GM21619 (cell line): ENCODE measurements at regions not wholly inside any gene's neighbourhood (a gene's known extent, or its start where the extent isn't known, plus 50 kb on each side); places are given as distances from the start of the nearest gene placed in this dataset.

Source experiments
- ATAC-seq: cut with Tn5 transposase; IDR thresholded peaks from one replicate; pipeline ENCODE4 v1.9.1; 2021; ENCODE audit not compliant: unreplicated experiment

- ATAC-seq = no peak
Measured at GRCh38 chr20:22243067-22243466, 341.3 kb downstream of the FOXA2 start.

GRCh38 chr20:22241609-22242008 lies 342.8 kb downstream of the FOXA2 start:
- ATAC-seq = no peak

- no peak for ATAC-seq
Measured at GRCh38 chr20:22232923-22233322, 351.4 kb downstream of the FOXA2 start.

- no peak for ATAC-seq
Measured at GRCh38 chr20:22232473-22232872, 351.9 kb downstream of the FOXA2 start.

- ATAC-seq = no peak
Measured at GRCh38 chr20:22226849-22227700, 357.3 kb downstream of the FOXA2 start.

GRCh38 chr20:22223236-22223635 lies 361.1 kb downstream of the FOXA2 start:
- ATAC-seq = no peak

- ATAC-seq = no peak
Measured at GRCh38 chr20:22217712-22218352, 366.5 kb downstream of the FOXA2 start.

GRCh38 chr20:22216984-22217383 lies 367.4 kb downstream of the FOXA2 start:
- ATAC-seq = no peak

- no peak for ATAC-seq
Measured at GRCh38 chr20:22214296-22214695, 370.1 kb downstream of the FOXA2 start.

- no peak for ATAC-seq
Measured at GRCh38 chr20:22213271-22213670, 371.1 kb downstream of the FOXA2 start.

GRCh38 chr20:22207280-22207679 lies 377.1 kb downstream of the FOXA2 start:
- ATAC-seq = no peak

GRCh38 chr20:22204801-22205200 lies 379.6 kb downstream of the FOXA2 start:
- ATAC-seq = no peak

- ATAC-seq = no peak
Measured at GRCh38 chr20:22182148-22182547, 402.2 kb downstream of the FOXA2 start.

- ATAC-seq = no peak
Measured at GRCh38 chr20:22180244-22180643, 404.1 kb downstream of the FOXA2 start.

- ATAC-seq = no peak
Measured at GRCh38 chr20:22160101-22160652, 424.2 kb downstream of the FOXA2 start.

GRCh38 chr20:22159276-22159675 lies 425.1 kb downstream of the FOXA2 start:
- ATAC-seq = no peak

GRCh38 chr20:22127587-22127986 lies 422.1 kb downstream of the PAX1 start:
- no peak for ATAC-seq

GRCh38 chr20:22106308-22106938 lies 401.0 kb downstream of the PAX1 start:
- ATAC-seq = no peak

GRCh38 chr20:22101606-22102005 lies 396.1 kb downstream of the PAX1 start:
- no peak for ATAC-seq

GRCh38 chr20:22100686-22101085 lies 395.2 kb downstream of the PAX1 start:
- ATAC-seq = no peak

- no peak for ATAC-seq
Measured at GRCh38 chr20:22099348-22099747, 393.9 kb downstream of the PAX1 start.

- no peak for ATAC-seq
Measured at GRCh38 chr20:22098511-22098910, 393.0 kb downstream of the PAX1 start.
